Left ventricle myocardium superior (tissue), 1 donor: ENCODE measurements at regions not wholly inside any gene's neighbourhood (a gene's known extent, or its start where the extent isn't known, plus 50 kb on each side); places are given as distances from the start of the nearest gene placed in this dataset.

Source experiments
- ATAC-seq: fragments of 200-7000 bp; cut with Tn5 transposase; one replicate; pipeline ENCODE4 v1.9.1; 2020; ENCODE audit warnings: mild to moderate bottlenecking, moderate library complexity
- DNase-seq: peaks from one replicate; pipeline ENCODE4 v3.0.0-alpha.2; 2020
- intact Hi-C: fragments of 100-400 bp; cut with micrococcal nuclease; formaldehyde crosslinking; loops from one replicate; pipeline ENCODE4 v1.11.0; 2022
- donor health status: DM: no; HTN: yes; CAD: no; lungs with severe emphysema.

DNA sequence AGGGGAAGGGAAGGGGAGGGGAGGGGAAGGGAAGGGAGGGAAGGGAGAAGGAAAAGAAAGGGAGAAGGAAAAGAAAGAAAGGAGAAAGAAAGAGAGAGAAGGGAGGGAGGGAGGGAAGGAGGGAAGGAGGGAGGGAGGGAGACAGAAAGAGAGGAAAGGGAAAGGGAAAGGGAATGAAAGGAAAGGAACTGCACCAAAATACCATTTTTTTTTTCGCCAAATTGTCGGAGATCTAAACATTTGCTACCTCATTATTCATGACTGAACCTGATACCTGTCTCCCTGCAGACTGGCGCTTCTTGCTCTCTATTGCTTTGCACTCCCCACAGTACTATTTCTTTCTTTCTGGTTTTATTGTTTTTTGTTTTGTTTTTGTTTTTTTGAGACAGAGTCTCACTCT, 117.3 kb upstream of the LGSN start:
- no peak for ATAC-seq
- DNase-seq, result no peak
- intact Hi-C loops, result no loop called here

GRCh38 chr6:63440057-63440456, 120.3 kb upstream of the LGSN start:
- ATAC-seq, result no peak
- DNase-seq, result no peak
- intact Hi-C loops, result no loop called here

- no peak for DNase-seq
- ATAC-seq, result no peak
- intact Hi-C loops, result no loop called here
These were observed 120.8 kb upstream of the LGSN start for GRCh38 chr6:63440594-63440993.

GRCh38 chr6:63441266-63441956, 121.6 kb upstream of the LGSN start:
- no peak for DNase-seq
- intact Hi-C loops, result no loop called here
- ATAC-seq, result no peak

- ATAC-seq, result no peak
- DNase-seq, result no peak
These were observed 123.1 kb upstream of the LGSN start for GRCh38 chr6:63442870-63443269.

DNA sequence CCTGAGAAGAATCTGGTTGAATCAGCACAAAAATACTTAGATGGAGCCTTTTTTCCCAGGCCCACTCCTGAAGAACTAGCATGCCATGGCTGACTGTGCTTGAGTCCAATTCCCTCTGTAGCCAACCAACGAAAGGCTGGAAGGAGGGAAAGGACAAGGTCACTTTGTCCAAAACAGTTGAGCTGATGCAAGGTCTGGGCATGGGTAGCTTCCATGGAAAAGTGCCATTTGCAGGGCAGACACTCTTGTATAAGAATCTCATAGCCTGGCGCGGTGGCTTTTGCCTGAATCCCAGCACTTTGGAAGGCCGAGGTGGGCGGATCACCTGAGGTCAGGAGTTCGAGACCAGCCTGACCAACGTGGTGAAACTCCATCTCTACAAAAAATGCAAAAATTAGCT, 125.0 kb upstream of the LGSN start:
- no peak for DNase-seq
- no peak for ATAC-seq
- intact Hi-C loops, result no loop called here

More at GRCh38 chr6:63442870-63443269, 123.1 kb upstream of the LGSN start:
- intact Hi-C loops, result no loop called here

DNA sequence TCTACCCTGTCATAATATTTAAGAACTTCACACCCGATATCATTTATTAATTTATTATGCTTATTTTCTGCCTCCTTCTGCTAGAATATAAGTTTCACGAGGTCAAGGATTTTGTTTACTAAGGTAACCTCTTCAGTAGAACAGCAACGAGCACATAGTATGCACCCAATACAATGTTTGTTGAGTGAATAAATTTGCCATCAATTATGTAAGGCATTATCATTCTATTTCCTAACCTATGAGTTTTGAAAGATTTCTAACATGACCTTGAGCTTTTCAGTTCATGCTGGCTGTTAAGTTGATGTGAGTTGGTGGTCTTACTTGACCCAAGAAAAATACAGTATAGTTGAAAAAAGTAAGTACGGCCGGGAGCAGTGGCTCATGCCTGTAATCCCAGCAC, 125.9 kb upstream of the LOC128125822 start:
- no peak for DNase-seq
- ATAC-seq, result no peak
- intact Hi-C loops, result no loop called here

GRCh38 chr6:63447134-63447533, 125.1 kb upstream of the LOC128125822 start:
- ATAC-seq (peak; percentile 57), DNase-seq (no peak)
- intact Hi-C loops, result no loop called here

- ATAC-seq, result no peak
These were observed 124.1 kb upstream of the LOC128125822 start for GRCh38 chr6:63448229-63448628.

GRCh38 chr6:63449714-63450113, 122.6 kb upstream of the LOC128125822 start:
- DNase-seq (no peak), ATAC-seq (no peak)
- intact Hi-C loops, result no loop called here

More at GRCh38 chr6:63448229-63448628, 124.1 kb upstream of the LOC128125822 start:
- intact Hi-C loops, result no loop called here
- DNase-seq, result no peak

DNA sequence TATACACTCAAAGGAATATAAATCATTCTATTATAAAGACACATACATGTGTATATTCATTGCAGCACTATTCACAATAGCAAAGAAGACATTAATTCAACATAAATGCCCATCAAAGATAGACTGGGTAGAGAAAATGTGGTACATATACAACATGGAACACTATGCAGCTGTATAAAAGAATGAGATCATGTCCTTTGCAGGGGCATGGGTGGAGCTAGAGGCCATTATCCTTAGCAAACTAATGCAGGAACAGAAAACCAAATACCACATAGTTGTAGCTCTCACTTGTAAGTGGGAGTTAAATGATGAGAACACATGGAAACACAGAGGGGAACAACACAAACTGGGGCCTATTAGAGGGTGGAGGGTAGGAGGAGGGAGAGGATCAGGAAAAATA, 121.0 kb upstream of the LOC128125822 start:
- ATAC-seq, result no peak
- intact Hi-C loops, result no loop called here
- DNase-seq, result no peak

GRCh38 chr6:63452125-63452524, 120.2 kb upstream of the LOC128125822 start:
- DNase-seq (no peak), ATAC-seq (no peak)
- intact Hi-C loops, result no loop called here

GRCh38 chr6:63456734-63457133, 115.5 kb upstream of the LOC128125822 start:
- intact Hi-C loops, result no loop called here
- no peak for ATAC-seq
- no peak for DNase-seq

GRCh38 chr6:63458480-63459115, 113.7 kb upstream of the LOC128125822 start:
- DNase-seq, result no peak
- intact Hi-C loops, result no loop called here
- no peak for ATAC-seq

GRCh38 chr6:63459814-63460213, 112.5 kb upstream of the LOC128125822 start:
- DNase-seq (no peak), ATAC-seq (no peak)
- intact Hi-C loops, result no loop called here

DNA sequence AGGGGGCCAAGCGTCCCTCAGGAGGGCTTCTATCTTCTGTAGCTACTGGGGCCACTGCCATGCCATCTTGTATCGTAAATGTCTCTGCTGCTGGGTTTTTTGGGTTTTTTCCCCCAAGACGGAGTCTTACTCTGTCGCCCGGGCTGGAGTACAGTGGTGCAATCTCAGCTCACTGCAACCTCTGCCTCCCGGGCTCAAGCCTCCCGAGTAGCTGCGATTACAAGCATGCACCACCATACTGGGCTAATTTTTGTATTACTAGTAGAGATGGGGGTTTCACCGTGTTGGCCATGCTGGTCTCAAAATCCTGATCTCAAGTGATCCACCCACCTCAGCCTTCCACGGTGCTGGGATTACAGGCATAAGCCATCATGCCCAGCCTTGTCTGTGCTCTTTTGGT, 111.3 kb upstream of the LOC128125822 start:
- intact Hi-C loops, result no loop called here
- DNase-seq (no peak), ATAC-seq (no peak)

- intact Hi-C loops, result no loop called here
- ATAC-seq (no peak), DNase-seq (no peak)
These were observed 108.2 kb upstream of the LOC128125822 start for GRCh38 chr6:63464060-63464459.

GRCh38 chr6:63465750-63466149, 106.5 kb upstream of the LOC128125822 start:
- no peak for ATAC-seq
- no peak for DNase-seq
- intact Hi-C loops, result no loop called here

GRCh38 chr6:63466242-63466733, 106.0 kb upstream of the LOC128125822 start:
- no peak for DNase-seq
- no peak for ATAC-seq
- intact Hi-C loops, result no loop called here

DNA sequence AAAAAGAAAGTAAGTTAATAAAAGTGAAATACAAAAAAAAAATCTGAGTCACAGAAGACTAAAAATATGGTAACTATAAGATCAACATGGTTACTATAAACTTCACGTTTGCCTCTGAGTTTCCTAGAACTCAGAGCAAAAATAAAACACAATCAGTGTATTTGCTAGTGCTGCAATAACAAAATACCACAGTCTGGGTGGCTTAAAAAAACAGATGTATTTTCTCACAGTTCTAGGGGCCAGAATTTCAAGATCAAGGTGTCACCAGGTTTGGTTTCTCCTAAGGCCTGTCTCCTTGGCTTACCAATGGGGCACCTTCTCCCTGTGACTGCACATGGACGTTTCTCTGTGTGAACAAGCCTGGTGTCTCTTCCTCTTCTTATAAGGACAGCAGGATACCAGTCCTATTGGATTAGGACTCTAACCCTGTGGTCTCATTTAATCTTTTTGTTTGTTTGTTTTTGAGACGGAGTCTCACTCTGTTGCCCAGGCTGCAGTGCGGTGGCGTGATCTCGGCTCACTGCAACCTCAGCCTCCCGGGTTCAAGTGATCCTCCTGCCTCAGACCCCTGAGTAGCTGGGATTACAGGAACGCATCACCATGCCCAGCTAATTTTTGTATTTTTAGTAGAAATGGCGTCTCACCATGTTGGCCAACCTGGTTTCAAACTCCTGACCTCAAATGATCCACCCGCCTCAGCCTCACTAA, 104.9 kb upstream of the LOC128125822 start:
- DNase-seq, result no peak
- intact Hi-C loops, result no loop called here
- ATAC-seq, result no peak
